ENCODE measurements at regions not wholly inside any gene's neighbourhood (a gene's known extent, or its start where the extent isn't known, plus 50 kb on each side); places are given as distances from the start of the nearest gene placed in this dataset.

DNA sequence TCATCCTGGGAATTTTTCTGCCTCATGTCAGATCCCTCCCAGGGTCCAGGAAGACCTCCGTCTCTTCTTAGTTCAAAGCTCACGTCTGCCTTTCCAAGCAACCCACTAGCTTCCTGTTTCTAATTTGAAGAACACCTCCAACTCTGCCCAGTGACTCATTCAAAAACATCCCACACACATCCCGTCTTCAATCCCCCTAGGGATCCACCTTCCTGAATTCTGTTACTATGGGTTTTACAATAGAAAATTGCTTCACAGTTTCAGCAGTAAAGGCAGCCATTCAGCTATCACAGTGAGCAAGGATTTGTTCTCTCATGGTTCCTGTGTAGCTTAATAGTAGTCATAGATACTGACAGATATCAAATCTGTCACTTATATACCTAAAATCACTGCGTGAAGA lies 308.3 kb upstream of the CCDC54 start:
- peak; percentile 73 for DNase-seq (ENCODE audit: low read depth)

DNA sequence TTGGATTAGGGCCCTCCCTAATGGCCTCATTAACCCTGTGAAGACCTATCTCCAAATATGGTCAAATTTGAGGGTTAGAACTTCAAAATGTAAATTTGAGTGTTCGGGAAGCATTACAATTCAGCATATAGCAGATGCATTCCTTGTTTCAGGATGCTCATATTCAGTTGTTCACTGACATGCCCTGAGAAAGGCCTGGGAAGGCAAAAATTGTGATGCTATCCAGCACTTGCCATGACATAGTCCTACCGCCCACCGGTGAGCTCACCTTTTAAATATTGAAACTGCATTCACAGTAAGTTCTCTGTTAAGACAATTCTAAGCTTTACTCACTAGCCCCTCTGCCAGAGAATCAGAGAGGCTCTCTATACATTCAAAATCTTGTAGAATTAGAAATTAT lies 300.3 kb upstream of the CCDC54 start:
- DNase-seq (ENCODE audit: low read depth) = no peak

DNA sequence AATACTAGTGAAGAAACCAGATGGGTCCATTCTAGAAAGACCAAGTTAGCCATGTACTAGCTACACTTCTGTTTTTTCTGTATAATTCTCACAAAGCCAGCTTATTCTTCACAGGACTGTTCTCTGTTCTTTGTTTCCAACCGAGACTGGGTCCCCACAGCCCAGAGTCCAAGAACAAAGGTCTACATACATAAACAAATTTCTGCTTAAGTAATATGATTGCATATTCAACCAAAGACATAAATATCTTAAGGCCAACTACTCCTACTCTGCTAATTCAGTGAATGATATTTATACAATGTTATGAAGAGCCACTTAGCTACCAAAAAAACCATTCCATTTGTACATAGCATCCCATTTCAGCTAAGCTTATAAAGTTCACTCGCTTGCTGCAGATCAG lies 299.8 kb upstream of the CCDC54 start:
- no peak for DNase-seq (ENCODE audit: low read depth)

DNA sequence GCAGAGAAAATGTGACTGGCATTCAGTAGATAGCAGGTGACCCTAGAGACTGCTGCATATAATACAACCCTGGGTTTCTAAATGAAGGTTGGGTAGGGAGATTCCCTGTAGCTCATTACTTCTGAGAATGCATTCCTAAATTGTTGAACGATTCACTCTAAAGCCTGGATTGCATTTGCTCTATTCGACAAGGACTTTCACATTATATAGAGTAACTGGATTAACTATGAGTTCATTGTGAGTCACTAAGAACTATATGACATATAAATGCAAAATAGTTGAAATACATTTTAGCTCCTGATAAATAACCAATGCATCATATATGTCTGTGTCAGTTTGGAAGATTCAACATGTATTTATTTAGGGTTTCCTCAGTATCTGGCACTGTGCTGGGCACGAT lies 294.7 kb upstream of the CCDC54 start:
- peak; percentile 57 for DNase-seq (ENCODE audit: low read depth)

DNA sequence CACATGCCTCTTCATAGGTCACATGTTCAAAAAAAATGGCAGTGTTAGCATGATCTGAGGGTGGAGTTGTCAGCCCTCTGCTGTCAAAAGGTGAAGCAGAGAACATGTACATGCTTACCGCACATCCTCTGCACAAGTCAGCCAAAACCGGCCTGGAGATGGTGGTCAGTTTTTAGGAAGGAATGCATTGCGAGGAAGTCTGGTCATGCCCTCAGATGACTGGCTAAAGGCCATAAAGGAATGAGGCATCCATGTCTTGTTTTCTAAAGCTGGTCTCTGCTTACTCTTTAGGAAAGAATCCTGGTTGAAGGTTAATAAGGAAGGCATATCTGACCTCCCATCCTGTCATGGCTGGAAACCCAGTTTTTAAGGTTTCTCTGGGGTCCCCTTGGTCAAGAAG lies 292.0 kb upstream of the CCDC54 start:
- peak; percentile 29 for DNase-seq (ENCODE audit: low read depth)

DNA sequence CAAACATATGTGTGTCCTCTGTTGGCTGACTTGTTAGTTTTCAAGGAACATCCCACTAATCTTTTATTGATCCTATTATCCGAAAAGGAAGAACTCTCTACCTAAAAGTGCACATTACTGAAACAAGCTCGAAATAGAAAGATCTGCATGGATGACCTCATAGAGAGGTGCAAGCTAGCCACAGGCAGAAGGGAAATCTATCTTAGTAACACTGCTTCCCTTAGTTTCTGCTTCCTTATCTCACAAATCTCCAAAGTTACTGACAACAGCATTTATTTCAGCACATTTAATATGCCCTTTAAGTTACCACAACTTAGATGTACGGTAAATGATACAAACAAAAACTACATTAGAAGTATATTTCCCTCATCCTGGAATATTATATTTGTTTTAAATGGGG lies 285.1 kb upstream of the CCDC54 start:
- no peak for DNase-seq (ENCODE audit: low read depth)

DNA sequence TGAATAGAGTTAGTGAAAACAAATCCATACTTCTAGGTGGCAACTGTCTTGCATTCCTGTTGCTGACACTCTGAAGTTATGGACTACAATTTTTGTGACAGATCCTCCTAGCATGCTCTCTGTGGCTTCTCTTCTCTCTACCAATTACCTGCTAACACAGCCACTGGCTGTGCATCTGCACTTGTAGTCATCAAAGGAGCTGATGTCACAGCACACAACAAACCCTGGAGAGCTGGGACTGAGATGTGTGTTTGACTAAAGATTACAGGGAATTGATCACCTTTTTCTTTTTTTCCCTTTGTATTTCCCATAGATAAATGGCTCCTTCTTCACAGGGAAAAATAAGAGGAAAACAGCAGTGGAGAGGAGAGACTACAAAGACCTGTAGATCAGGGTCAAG lies 278.4 kb upstream of the CCDC54 start:
- DNase-seq (ENCODE audit: low read depth) = no peak

DNA sequence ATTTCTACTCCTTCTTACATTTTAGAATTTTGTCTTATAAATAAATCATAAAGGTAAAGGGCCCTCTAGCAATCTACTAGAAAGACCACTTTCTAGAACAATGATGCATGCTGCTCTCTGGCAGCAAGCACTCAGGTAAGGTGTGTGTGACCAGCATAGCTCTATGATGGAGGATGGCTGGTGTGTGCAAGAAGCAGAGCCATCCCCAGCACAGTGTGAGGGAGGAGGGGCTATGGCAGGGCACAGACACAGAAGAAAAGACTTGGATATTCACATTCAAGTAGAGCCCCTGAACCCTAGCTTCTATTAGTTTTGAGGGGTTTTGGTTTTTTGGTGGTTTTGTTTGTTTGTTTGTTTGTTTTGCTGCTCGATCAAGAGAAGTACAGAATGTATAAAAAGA lies 277.1 kb upstream of the CCDC54 start:
- DNase-seq (ENCODE audit: low read depth) = no peak

DNA sequence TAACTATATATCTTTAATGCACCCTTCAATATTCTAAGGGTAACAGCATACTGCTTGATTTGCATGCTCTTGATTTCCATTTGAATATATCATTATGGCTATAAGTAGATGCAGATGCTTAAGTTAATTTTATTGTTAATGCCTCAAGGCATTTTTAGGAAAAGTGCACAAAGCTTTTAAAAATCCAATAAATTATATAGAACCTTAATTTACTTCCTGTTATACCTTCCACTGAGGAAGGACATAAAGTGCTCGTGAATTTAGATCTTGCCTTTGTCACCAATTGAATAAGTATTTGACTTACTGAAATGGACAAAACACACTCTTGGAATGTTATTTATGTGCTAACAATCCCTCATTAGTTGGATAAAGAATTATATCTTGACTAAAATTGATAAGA lies 276.7 kb upstream of the CCDC54 start:
- DNase-seq (ENCODE audit: low read depth) = no peak

DNA sequence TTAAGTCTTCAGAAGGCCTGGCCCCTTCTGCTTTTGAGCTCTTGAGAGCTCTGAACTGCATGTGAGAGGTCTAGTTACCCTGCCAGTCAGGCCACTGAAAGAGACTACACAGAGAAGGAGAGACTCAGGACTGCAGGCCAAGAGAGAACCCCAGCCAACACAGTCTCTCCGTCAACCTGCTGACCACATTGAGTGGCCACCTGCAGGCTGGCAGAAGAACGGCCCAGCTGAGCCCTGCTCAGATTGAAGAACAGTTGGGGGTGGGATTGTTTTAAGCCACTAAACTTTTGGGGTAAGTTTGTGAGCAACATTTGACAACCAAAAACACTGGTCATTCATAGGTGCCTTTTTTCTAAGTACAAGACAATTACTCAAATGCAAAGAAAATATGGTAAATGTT lies 273.5 kb upstream of the CCDC54 start:
- DNase-seq (ENCODE audit: low read depth) = no peak

DNA sequence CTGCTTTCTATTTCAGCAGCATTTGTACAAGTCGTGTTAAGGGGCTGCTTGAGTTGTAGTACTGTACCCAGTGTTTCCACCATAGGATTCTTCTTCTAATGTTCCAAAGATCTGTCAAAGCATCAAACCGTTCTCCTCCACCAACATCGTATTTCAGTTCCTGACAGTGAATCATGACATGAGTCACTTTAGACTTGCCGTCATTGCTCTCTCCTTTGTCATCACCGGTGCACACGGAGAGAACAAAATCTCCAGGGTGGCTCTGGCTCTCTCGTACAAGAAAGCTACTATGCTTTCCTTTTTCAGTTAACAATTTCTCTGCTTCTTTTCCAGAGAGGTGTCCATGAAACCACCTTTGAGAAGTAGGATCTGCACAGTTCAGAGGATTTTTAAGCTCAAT lies 270.9 kb upstream of the CCDC54 start:
- peak; percentile 79 for DNase-seq (ENCODE audit: low read depth)

DNA sequence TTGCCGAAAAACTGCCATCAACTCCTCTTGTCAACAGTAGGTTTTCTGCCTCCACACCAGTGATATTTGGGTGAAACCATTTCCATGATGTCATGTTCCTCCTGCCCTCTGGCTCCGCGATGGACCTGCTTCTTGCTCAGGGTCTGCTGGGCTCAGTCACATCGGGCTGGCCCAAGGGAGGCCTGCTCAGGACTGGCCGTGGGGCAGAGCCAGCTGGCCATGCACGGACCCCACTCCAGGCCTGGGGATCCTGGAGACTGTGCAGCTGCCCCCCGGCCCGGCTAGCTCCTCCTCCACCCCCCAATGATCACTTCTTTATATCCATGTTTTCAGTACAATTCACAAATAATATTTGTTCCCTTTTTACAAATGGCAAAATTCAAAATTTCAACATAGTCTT lies 270.3 kb upstream of the CCDC54 start:
- no peak for DNase-seq (ENCODE audit: low read depth)

DNA sequence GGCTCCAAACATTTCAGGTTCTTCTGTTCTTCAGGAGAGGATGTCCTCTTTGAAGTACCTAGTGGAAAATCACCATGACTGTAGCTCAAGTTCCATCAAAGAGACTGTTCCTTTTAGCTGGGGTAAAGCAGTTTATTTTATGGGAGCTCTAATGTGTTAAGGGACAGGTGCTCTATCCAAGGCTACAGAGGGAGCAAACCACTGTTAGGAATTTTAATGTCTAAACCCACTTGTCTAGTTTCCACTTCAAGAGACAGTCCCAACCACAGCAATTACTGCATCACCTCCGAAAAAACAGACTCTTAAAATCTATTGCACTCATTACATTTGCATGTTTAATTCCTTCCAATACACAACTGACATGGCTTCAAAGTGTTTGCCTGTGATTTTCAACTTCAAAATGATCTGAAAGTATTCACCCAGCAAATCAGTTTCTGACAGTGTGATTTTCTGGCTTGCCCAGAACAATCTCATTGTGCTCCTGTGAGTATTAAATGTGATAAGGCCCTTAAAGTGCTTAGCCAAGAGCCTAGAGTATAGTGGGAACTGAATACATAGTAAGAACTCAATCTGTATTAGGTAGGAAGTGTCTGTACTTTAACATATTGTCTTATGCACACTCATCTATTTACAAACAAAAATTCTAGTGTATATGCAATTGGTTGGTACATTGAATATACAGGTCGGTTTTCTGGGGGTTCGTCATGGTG lies 266.5 kb upstream of the CCDC54 start:
- no peak for DNase-seq (ENCODE audit: low read depth)

DNA sequence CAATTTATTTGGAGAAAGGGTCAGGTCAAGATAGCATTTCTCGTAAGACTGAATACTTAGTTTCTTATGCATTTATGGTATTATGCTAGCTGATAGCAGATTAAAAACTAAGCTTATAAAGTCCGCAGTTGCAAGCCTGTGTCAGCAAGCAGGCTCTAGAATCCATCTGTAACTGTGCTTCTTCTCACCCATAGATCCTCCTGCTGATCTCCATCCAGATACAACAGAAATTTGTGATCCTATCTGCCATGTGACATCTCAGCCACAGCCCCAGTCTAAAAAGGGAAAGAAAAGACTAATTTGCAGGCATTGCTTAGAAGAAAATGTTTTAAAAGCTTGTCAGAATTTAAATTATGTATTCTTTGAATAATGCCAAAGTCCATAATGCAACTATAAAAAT lies 265.4 kb upstream of the CCDC54 start:
- no peak for DNase-seq (ENCODE audit: low read depth)

DNA sequence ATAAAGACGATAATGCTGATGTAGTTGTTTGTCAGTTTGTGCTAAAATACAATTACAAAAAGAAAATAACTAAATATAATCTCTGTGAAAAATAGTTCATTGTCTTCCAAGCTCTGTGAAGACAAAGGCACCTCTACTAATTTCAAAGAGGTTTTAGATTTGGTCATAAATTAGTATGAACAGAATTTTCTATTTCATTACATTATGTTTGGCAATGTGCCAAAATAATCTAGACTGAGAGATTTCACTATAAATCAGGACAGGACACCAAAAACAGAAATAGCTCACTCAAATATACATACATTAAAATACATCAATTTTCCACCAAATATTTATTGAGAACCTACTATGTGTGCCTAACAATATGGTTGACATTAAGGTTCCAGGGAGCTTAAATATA lies 264.9 kb upstream of the CCDC54 start:
- DNase-seq (ENCODE audit: low read depth) = no peak

DNA sequence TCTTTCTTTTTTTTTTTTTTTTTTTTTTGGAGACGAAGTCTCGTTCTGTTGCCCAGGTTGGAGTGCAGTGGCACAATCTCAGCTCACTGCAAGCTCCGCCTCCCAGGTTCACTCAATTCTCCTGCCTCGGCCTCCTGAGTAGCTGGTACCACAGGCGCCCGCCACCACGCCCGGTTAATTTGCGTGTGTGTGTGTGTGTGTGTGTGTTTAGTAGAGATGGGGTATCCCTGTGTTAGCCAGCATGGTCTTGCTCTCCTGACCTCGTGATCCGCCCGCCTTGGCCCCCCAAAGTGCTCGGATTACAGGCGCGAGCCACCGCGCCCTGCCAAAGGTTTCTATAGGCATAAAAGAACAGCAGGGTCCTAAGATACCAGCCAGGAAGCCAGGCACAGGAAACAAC lies 261.0 kb upstream of the CCDC54 start:
- DNase-seq (ENCODE audit: low read depth) = no peak

DNA sequence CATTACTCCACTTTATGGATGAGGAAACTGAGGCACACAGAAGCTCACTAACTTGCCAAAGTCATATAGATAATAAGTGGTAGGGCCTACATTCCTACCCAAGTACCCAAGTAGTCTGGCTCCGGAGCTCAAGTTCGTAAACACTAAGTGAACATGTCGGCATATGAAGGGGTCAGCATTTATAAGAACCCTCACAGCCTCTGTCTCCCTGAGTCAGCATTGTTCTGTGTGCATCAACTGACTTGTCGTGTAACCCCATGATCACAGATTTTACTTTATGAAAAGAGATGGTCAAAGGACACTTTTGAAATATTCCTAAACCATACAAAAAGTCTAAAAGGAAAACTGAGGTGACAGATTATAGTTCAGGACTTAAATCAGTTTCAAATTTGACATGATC lies 260.1 kb upstream of the CCDC54 start:
- no peak for DNase-seq (ENCODE audit: low read depth)

DNA sequence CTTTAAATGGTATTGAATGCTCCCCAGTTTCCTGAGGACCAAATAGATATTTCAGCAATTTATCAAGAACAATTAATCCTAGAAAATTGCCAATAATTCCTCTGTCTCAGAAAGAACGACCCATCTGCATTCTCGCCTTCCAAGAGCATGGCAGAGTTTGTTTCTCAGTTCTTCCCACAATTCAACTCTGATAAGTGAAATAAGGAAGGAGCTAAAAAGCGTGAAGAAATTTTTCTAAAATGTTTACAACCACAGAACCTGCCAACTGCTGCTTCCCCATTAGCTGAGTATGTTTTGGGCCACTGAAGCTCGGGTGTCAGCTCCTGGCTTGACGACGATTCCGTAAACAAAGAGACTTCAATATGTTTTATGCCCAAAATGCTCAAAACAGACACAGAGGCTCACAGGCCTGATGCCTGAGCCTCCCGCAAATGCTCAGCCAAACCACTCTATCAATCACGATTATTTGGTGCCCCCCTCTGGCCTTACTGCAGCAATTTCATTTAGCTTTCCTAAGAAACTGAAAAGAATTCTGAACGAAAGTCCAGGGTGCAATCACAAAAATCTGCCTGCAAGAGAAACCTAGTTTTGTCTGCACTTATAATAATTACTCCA lies 259.2 kb upstream of the CCDC54 start:
- DNase-seq (ENCODE audit: low read depth) = peak; percentile 75

DNA sequence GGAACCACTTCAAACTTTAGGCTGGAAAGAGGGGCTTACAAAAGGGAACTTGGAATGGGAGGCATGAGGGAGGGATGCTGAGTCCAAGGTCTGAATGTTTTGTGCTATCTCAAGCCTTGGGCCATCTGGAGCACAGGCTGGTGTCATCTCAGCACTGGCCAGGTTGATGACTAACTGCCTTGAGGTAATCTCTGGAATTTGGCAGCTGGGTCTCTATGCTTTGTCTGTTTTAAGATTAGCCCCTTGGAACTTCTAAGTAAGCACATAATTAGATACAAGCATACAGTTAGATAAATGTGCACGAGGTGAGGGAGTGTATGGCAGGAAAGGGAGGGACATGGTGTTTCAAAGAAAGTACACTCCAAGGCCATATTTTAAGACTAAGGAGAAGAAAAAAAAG lies 252.4 kb upstream of the CCDC54 start:
- peak; percentile 58 for DNase-seq (ENCODE audit: low read depth)

DNA sequence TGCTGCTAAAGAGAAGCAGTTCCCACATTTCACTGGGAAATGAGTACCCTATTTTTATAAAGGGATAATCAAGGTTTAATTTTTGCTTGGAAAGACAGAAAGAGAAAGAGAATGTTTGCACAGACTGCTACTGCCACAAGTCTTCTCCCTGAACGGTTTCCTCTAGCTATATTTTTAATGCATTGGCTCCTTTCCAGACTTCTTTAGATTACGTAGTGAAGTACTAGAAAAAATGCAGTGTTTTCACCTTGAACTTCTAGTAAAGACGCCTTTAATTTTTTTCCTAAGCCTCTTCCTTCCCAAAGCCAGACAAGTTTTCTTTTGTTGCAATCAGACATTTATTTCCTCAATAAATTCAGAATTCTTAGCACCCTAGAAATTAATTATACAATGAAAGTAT lies 248.3 kb upstream of the CCDC54 start:
- no peak for DNase-seq (ENCODE audit: low read depth)

DNA sequence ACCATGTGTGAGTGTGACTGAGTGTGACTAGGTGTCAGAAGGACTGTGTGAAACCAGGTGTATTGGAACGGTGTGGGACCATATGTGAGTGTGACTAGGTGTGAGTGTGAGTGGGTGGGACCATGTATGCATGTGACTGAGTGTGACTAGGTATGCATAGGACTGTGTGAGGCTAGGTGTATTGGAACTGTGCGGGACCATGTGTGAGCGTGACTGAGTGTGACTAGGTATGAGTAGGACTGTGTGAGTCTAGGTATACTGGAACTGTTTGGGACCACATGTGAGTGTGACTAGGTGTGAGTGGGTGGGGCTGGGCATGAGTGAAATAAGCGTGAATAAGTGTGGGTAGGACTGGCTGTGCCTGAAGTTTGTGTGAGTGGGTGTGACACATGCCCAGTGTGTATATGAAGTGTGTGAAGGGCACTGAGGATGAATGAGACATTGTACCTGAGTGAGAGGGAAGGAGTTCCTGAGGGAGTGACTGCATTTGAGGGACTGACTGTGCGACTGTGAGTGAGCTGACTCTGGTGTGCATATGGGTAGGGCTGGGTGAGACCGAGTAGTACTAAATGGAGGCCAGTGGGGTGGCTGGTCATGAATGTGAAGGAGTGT lies 247.0 kb upstream of the CCDC54 start:
- DNase-seq (ENCODE audit: low read depth) = no peak

DNA sequence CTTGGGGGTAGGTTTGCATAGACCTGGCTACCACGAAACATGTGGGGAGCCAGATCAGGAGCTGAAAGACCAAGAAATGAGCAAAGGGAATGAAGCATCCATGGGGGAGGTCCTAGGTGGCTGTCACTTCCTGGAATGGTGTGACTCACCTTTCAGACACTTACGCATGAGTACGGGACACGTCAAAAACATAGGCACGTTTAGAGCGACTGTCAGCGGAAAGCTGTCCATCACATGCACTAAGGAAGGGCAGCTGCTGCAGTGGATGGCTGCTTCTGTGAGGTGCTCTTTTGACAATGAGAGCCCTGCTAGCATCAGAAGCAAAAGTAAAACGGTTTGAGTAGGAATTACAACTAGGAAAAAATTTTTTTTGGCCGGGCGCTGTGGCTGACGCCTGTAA lies 244.6 kb upstream of the CCDC54 start:
- no peak for DNase-seq (ENCODE audit: low read depth)

DNA sequence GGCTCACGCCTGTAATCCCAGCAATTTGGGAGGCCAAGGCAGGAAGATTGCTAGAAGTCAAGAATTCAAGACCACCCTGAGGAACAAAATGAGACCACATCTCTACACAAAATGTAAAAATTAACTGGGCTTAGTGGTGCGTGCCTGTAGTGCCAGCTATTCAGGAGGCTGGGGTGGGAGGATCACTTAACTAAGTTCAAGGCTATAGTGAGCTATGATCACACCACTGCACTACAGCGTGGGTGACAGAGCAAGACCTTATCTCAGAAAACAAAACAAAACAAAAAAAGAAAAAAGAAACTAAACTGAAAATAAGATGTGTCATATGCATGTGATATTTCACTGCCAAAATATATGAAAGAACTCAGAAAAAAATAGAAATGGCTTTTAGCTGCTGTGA lies 243.3 kb upstream of the CCDC54 start:
- DNase-seq (ENCODE audit: low read depth) = no peak

DNA sequence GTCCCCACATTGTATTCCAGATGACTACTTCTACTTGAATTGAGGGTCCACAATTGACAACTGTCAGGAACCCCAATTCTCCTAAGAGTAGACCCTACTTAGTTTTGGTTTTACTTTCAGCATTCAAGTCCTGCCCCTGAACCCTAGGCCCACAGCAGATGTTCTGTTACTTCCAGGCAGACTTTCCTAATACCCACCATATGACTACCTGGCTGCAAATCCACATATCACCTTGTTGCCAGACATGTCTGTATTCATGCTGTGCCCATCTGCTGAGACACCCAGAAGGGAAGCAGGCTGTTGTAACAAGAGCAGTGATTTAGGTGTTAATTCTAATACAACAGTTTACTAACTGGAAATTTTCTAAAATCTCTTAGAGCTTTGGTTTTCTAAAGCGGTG lies 235.1 kb upstream of the CCDC54 start:
- DNase-seq (ENCODE audit: low read depth) = no peak

All from ELR (cell line).